ENCODE measurements at regions not wholly inside any gene's neighbourhood (a gene's known extent, or its start where the extent isn't known, plus 50 kb on each side); places are given as distances from the start of the nearest gene placed in this dataset.
"Not testable (repeated sequence)": the region's sequence is repeated elsewhere in the genome, so short reads cannot be mapped to it uniquely, and the experiment has no call there.

DNA sequence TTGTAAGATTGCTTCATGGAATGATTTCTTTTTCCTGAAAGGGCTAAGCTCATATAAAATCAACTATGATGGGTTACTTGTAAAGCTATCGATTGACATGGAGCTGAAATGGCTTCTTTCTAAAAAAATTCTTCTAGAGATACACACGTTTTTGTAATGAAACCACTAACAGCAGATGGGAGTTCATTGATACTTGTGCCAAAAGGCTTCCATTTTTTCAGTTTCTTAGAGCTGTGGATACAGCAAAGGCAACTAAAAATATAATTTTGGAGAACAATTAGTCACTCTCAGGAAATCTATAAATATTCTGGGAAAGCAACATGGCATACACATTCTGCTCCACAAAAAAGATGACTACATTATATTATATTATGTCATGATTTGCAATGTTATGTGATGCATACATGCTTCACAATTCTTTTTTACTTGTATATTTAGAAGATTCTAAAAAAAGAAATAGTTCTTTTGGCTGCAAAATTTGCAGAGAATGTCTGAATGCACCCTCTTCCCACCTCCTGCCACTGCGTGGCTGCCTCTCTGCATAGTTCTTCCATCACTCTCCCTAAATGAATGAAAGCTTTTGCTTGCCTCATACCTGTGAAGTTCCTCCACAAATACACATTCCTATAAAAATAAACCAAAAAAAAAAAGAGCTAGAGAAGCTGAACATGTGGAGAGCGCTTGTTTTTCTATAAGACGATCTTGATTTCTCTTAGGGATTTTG is 802.5 kb downstream of the EFNB2 start:
- DNase-seq (ENCODE audit: low read depth, low spot score), result no peak

DNA sequence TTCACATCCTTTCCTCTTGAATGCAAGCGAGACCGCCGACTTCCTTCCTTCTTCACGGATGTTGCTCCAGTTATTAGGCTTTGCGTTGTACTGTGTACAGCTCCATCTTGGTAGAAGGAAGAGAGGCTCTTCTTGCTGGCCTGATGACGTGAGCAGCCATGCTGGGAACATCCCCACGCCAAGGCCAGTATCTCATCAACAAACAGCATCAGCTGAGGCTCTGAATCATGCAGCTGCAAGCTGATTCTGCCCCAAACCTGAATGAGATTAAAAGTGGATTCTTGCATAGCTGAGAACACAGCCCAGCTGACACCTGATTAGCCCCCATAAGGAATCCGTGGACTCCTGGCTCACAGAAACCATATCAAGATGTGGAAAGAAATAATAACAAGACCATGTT is 809.6 kb downstream of the EFNB2 start:
- DNase-seq (ENCODE audit: low read depth, low spot score), result no peak

DNA sequence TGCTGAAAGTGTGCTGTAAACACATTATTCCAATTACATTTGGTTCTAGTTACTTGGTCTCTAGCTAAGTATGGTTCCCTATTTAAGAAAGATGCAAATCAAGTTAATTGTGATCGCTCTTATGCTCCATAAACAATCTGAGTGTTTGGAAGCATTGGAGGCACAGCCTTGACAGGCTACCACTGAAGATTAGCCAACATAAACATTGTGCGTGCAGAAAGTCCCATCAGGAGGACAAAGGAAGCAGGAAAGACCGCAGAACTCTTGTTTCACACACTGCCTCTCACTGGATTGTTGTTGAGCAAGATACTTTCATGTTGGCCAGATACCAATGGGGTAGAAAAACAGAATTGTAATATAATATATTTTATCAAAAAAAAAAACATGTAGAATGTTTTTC is 814.4 kb downstream of the EFNB2 start:
- no peak for DNase-seq (ENCODE audit: low read depth, low spot score)

DNA sequence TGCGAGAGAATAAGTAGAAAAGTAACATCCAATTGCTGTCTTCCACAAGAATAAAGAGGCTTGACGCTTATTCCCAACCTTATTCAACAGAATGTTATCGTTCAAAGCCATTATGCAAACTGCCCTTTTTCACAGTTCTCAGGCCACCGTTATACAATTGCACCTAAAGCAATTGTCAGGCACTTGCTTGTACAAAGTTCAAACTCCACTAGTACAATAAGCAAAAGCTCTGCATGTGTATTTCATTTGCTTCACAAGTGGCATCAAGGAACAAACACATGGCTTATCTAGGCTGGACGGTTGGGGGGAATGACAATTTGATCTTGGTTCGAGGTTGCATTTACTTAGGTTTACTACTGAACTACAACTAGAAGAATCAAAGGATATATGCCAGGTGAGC is 815.6 kb downstream of the EFNB2 start:
- no peak for DNase-seq (ENCODE audit: low read depth, low spot score)

GRCh38 chr13:105709181-105709580 is 826.3 kb downstream of the EFNB2 start:
- DNase-seq (ENCODE audit: low read depth, low spot score), result no peak

DNA sequence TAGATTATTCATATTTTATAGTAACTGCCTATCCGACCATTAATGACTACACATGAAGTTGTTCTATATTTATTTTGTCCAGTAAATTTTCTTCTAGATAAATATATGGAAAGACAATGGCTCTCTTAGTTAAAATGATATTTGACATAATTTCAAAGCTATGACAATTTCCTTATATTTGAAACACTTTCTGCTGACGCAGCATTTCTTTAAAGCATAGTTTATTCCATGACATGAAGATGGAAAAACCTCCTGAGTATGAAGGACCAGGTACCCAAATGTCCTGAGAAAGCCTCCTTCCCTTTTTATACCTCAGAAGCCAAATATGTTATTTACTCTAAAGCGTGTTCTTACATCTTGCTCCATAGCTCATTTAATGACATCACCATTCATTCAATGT is 831.6 kb downstream of the EFNB2 start:
- no peak for DNase-seq (ENCODE audit: low read depth, low spot score)

DNA sequence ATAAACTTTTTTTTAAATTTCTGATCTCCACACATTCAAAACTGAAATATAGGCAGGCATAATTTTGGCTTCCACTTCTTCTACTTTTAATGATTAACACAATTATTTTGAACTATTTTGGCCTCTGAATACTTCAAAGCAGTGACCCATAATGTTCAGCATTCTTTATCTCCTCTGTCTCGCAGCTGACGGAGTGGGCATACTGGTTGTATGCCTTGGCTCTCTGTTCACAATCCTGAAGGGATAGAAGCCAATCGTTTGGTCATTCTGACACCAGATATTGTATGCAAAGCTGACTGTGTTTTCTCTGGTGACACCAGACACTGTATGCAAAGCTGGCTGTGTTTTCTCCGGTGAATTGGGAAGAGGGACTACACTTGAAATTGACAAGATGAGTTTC is 833.0 kb downstream of the EFNB2 start:
- DNase-seq (ENCODE audit: low read depth, low spot score), result no peak

- no peak for DNase-seq (ENCODE audit: low read depth, low spot score)
These were observed 842.7 kb downstream of the EFNB2 start for GRCh38 chr13:105692769-105693168.

DNA sequence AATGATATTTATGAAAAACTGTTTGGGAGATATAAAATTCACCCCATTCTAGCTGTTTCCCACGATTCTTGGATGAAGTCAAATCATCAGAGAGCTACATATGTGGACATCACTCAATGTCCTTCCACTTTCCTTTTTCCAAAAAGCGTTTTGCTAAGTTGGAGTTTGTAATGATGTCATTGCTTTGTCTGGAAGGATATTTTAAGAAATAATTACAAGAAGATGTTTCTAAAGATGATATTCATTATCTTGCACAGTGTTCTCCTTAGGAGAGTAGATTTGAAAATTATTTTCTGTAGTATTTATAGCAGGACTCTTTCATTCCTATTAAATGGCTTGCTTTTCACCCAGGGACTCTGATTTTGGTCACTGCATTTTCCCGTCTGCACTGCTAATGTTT is 851.2 kb downstream of the EFNB2 start:
- no peak for DNase-seq (ENCODE audit: low read depth, low spot score)

DNA sequence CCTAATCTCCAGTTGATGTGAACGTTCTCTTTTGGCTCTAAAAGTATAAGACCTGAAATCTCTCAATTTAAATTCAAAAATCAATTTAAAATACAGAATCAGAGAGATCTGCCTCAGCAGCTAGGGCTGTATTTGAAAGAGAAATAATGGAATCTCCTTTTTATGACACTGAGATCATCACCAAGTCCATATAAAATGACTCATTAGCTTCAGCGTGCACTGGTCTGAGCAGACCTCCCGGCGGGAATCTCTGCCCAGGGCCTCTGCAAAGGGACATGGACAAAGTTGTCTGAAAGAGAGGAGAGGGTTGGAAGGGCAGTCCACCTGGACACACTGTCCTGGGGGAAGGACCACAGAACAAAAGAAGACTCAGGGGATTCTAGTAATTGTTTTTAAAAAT is 855.6 kb downstream of the EFNB2 start:
- no peak for DNase-seq (ENCODE audit: low read depth, low spot score)

DNA sequence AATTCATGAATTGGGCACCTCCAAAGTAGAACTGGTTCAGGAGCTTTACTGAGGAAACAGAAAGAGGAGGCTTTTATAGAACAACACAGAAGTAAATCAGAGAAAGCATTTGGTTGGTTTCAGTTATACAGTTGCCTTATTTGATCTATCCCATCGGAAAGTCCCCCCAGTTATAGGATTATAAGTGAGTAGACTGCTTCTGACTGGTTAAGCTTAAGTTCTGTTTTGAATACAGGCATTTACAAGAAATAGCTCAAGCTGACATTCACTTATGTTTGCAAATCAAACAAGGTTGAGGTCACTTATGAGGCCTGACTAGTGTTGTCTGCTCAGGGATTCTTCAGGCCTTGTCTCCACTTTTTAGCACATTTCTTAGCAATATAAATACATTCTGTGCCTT is 857.4 kb downstream of the EFNB2 start:
- no peak for DNase-seq (ENCODE audit: low read depth, low spot score)

DNA sequence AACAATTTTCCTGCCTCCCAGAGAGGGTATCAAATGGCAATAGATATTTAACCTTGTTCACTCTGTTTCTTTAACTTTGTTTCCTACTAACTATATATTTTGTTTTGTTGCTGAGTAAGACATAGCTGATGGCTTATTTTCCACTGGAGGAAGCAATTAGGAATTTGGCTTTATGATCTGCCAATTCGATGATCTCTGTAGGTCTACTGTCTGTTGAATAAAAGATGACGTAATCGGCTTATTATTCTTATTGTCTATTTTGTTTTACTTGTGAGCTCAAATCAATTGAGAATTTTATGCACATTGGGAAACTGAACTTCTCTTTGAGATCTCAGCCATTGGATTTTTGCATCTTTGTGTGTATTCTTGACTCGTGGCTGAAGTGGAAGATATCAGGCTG is 862.6 kb downstream of the EFNB2 start:
- no peak for DNase-seq (ENCODE audit: low read depth, low spot score)

- not testable (repeated sequence) for DNase-seq (ENCODE audit: low read depth, low spot score)
These were observed 864.3 kb downstream of the EFNB2 start for GRCh38 chr13:105671131-105671530.

- DNase-seq (ENCODE audit: low read depth, low spot score), result no peak
These were observed 865.1 kb downstream of the EFNB2 start for GRCh38 chr13:105670179-105670990.

DNA sequence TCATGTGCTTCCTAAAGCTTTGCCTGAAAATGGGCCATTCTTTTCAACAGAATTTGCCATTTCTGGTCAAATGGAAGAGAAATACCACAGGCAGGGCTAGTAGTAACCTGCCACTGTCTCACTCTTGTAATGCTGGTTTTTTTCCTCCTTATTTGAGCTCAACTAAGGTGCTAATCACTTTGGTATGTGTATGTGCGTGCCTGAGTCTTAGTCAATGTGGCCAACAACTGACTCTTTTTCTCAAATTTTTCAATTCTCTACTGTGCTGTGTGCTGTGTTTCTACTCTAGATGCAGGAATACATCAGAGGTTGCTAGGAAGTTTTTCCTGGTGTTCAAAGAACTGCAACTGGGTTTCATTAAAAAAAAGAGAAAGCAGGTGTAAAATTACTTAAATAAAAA is 870.2 kb downstream of the EFNB2 start:
- DNase-seq (ENCODE audit: low read depth, low spot score), result no peak

GRCh38 chr13:105663182-105663581 is 872.3 kb downstream of the EFNB2 start:
- no peak for DNase-seq (ENCODE audit: low read depth, low spot score)

GRCh38 chr13:105660561-105660960 is 874.9 kb downstream of the EFNB2 start:
- no peak for DNase-seq (ENCODE audit: low read depth, low spot score)

GRCh38 chr13:105658431-105658830 is 877.0 kb downstream of the EFNB2 start:
- DNase-seq (ENCODE audit: low read depth, low spot score), result no peak

DNA sequence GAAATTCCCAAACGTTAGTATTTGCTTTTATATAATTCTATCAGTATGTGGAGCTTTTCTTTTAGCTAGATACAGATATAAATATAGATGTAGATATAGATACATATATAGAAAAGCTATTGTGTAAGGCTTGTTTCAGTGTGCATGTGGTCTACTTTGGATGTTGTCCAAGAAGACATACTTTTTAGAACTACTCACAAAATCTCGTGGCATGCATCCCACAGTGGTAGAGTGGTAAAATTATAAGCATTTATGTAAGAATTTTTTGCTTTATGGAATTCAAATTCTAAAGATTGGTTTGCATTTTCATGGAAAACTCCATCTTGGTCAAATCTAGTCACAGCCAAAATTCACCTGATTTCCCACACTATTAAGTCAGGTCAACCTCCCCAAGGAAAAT is 880.4 kb downstream of the EFNB2 start:
- DNase-seq (ENCODE audit: low read depth, low spot score), result no peak

DNA sequence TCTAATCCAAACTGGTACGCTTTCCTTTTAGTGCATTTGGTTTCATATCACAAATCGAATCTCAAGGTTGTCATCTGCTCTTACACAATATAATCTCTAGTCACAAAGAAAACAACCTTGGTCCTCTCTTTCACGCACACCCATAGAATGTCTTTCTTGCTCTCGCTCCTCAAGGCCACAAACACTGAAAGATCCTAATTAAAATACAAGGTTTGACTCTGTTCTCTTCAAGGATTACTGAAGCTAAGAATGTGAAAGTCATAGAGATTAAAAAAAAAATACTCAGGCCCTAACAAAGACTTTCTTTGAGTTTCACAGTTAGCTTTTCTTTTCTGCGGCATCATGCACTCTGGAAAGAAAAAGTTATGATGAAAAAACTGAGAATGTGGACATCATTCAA is 891.5 kb downstream of the EFNB2 start:
- DNase-seq (ENCODE audit: low read depth, low spot score), result no peak

GRCh38 chr13:105642511-105642958 is 892.9 kb downstream of the EFNB2 start:
- DNase-seq (ENCODE audit: low read depth, low spot score), result no peak

GRCh38 chr13:105641121-105641520 is 894.3 kb downstream of the EFNB2 start:
- no peak for DNase-seq (ENCODE audit: low read depth, low spot score)

- DNase-seq (ENCODE audit: low read depth, low spot score), result no peak
These were observed 897.0 kb downstream of the EFNB2 start for GRCh38 chr13:105638426-105638825.

Data from pulmonary artery endothelial cell (primary cell).